ENCODE measurements at regions not wholly inside any gene's neighbourhood (a gene's known extent, or its start where the extent isn't known, plus 50 kb on each side); places are given as distances from the start of the nearest gene placed in this dataset.
"Not testable (repeated sequence)": the region's sequence is repeated elsewhere in the genome, so short reads cannot be mapped to it uniquely, and the experiment has no call there.

DNA sequence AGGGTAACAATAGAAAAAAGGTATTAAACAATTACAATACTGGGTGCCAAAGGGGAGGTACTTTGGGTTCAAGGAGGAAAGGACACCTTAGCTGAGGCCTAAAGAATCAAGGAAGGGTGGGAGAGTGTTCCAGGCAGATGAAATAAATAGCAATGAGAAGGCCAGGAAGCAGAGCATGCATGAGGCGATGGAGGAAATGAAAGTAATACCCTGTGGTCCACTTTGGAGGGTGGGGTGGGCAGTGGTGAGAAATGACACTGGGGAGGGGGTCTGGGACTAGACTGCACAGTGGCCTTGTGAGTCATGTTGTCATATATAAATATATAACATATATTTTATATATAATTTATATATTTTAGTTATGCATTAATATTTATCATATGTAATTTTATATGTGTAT is 55.9 kb downstream of the BHLHE40 start:
- no peak for DNase-seq (ENCODE audit: low spot score)

GRCh38 chr3:5035692-5036391 is 56.6 kb downstream of the BHLHE40 start:
- DNase-seq (ENCODE audit: low spot score), result no peak

- DNase-seq (ENCODE audit: low spot score), result no peak
These were observed 57.1 kb downstream of the BHLHE40 start for GRCh38 chr3:5036392-5036766.

- DNase-seq (ENCODE audit: low spot score), result no peak
These were observed 57.6 kb downstream of the BHLHE40 start for GRCh38 chr3:5036858-5037257.

GRCh38 chr3:5039585-5039984 is 60.3 kb downstream of the BHLHE40 start:
- DNase-seq (ENCODE audit: low spot score), result no peak

DNA sequence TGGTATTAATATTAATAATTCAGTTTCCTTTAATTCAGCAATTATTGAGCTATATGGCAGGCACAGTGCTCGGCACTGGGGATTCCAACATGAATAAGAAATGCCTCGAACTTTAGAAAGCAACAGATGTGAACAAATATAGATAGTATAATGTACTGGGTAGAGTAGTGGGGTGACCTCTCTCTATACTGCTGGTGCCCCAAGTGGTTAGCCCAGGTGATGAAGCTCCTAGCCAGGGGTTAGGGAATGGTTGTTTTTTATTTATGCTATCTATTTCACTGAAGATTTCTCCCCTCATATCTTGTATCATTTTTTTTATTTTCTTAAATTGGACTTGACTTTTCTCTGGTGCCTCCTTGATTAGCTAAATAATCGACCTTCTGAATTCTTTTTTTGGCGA is 62.1 kb downstream of the BHLHE40 start:
- DNase-seq (ENCODE audit: low spot score), result no peak

GRCh38 chr3:5045961-5046360 is 66.7 kb downstream of the BHLHE40 start:
- no peak for DNase-seq (ENCODE audit: low spot score)

- DNase-seq (ENCODE audit: low spot score), result no peak
These were observed 68.7 kb downstream of the BHLHE40 start for GRCh38 chr3:5047764-5048419.

DNA sequence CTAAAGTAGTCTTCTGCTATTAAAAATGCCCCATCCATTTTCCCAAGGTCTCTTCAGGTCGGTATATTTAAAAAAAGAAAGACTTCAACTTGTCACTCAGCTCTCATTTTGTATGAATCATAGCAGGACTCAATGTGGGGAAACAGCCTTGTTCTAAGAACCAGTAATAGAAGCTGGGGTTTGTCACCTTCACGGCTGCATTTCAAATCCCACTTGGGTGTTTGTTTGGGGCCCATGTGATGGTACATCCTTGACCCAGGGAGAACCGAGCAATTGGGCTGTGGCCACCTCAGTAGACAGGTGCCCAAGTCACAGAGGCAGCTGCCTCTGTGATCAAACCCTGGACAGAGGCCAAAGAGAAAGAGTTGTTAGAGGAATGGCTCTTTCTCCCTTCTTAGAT is 70.3 kb upstream of the ARL8B start:
- no peak for DNase-seq (ENCODE audit: low spot score)

- DNase-seq (ENCODE audit: low spot score), result no peak
These were observed 69.8 kb upstream of the ARL8B start for GRCh38 chr3:5052247-5052646.

- no peak for DNase-seq (ENCODE audit: low spot score)
These were observed 68.9 kb upstream of the ARL8B start for GRCh38 chr3:5053021-5053831.

GRCh38 chr3:5054098-5054497 is 68.0 kb upstream of the ARL8B start:
- DNase-seq (ENCODE audit: low spot score), result no peak

DNA sequence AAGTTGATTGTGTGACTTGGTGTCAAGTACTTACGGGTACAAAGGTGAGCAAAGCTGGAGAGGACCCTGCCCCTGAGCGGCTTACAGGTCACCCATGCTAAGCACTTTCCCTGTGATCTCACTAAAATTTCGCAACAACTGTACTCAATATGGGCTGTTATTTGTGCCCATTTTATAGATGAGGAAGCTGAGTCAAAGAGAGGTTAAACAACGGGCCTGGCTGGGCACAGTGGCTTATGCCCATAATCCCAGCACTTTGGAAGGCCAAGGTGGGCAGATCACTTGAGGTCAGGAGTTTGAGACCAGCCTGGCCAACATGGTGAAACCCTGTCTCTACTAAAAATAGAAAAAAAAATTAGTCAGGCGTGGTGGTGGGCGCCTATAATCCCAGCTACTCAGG is 67.5 kb upstream of the ARL8B start:
- not testable (repeated sequence) for DNase-seq (ENCODE audit: low spot score)

GRCh38 chr3:5055357-5056110 is 66.6 kb upstream of the ARL8B start:
- DNase-seq (ENCODE audit: low spot score), result no peak

DNA sequence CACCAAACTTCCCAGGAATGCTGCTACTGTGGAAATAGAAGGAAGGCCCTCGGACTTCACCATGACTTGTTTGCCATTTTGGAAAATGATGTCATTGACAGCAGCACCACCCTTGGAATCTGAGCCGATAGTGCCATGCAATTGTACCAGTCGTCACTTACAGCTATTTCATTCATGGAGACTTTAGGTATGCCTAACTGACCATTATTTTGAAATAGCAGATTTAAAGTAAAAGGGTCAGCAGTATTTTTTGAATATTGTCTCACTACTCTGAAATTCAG is 66.0 kb upstream of the ARL8B start:
- no peak for DNase-seq (ENCODE audit: low spot score)

DNA sequence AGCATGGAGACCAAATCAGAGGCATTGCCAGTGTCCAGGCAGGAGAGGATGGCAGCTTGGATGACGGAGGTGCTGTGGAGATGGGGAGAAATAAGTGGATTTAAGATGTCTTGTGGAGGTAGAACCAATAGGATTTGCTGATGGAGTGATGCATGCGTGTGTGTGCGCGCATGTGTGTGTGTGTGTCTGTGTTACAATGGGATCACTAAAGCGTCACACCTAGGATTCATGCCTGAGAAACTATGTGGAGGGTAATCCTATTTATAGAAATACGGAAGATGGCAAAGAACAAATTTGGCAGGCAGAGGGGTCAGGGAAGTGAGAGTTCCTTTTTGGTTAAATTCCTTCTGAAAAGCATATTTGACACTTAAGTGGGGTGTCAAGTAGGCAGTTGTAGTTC is 64.8 kb upstream of the ARL8B start:
- DNase-seq (ENCODE audit: low spot score), result no peak

DNA sequence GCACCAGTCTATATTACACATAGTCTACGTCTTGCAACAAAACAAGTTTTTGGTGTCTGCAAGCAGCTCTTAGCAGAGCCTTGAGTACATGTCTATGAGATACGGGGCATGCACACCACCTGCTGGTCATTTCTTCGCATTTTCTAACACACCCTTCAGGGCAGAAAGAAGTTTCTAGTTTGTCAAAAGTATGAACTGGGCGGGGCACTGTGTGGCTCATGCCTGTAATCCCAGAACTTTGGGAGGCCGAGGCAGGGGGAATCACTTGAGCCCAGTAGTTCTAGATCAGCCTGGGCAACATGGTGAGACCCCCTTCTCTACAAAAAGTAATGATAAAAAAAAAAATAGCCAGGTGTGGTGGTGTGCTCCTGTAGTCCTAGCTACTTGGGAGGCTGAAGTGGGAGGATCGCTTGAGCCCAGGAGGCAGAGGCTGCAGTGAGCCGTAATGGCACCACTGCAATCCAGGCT is 64.2 kb upstream of the ARL8B start:
- peak; percentile 70 for DNase-seq (ENCODE audit: low spot score)

DNA sequence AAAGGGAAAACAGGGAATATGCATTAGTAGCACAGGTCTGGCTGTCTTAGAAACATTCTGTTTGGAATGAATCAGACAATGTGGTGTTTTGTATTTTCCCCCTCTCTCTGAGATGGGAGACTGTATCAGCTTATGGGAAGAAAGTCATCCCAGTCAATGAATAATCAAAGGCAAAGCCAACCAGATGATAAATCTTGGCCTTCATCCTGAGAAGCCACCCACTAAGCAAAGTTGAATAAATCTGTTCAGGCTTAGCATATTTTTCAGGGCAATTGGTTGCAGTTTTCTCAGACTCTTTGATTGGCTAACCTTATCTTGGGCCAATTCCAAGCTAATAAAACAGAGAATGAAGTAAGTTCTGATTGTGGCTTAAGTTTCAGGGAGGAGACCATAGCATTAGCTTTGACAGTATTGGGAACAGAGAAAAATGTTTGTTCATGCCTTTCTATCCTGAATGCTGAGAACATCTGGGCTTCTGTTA is 63.6 kb upstream of the ARL8B start:
- DNase-seq (ENCODE audit: low spot score), result no peak

DNA sequence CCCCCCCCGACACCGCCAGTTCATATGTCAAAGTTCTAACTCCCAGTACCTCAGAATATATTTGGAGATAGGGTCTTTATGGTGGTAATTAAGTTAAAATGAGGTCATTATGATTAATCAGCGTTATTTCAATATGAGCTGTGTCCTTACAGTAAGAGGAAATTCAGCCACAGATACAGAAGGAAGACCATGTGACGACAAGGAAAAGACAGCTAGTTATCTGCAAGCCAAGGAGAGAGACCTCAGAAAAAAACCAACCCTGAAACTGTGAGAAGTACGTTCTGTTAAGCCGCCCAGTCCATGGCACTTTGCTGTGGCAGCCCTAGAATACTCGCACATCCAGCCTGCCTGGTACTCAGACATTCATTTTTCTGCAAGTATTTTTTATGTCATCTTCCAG is 62.3 kb upstream of the ARL8B start:
- no peak for DNase-seq (ENCODE audit: low spot score)

DNA sequence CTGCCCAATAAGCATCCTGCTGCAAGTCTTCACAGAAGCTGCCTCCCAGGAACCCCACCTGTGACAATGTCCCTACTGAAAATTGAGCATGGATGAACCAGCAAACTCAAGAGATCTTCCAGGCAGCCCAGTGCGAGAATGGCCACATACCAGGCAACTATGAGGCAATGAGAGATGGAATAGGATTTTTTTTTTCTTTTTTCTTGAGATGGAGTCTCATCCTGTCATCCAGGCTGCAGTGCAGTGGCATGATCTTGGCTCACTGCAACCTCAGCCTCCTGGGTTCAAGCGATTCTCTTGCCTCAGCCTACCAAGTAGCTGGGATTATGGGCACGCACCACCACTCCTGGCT is 60.9 kb upstream of the ARL8B start:
- DNase-seq (ENCODE audit: low spot score), result no peak

DNA sequence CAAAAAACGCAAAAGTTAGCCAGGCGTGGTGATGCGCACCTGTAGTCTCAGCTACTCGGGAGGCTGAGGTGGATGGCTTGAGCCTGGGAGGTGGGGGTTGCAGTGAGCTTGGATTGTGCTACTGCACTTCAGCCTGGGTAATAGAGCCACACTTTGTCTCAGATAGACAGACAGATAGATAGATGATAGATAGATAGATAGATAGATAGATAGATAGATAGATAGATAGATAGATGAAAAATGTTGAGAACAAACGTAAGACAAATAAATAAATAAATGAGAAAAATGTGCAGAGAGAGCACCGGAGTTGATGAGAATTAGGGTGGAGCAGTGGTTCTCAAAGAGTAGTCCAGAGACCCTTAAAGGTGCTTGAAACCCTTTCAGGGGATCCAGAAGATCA is 58.4 kb upstream of the ARL8B start:
- no peak for DNase-seq (ENCODE audit: low spot score)

- DNase-seq (ENCODE audit: low spot score), result no peak
These were observed 53.5 kb upstream of the ARL8B start for GRCh38 chr3:5068531-5069050.

Data from CD4-positive, alpha-beta T cell treated with Interleukin-6 at 100 ng/mL for 8 hours (primary cell).